Neural cell (in vitro differentiated cells): ENCODE measurements at regions not wholly inside any gene's neighbourhood (a gene's known extent, or its start where the extent isn't known, plus 50 kb on each side); places are given as distances from the start of the nearest gene placed in this dataset.

Experiments
- H2AFZ ChIP-seq: fragments of 200-600, 300-800 bp; sonication (generic), shearing (Covaris generic); 2 replicates; pipeline ENCODE4 v1.6.0; 2014; ENCODE audit warnings: low read depth, mild to moderate bottlenecking, antibody characterized with exemption, low read length, moderate library complexity
- H3F3A ChIP-seq: fragments of 200-600 bp; shearing (Covaris generic); 2 replicates; pipeline ENCODE4 v1.6.1; 2016; ENCODE audit warnings: mild to moderate bottlenecking, moderate library complexity, mixed read lengths, antibody characterized with exemption, low read length; ENCODE audit not compliant: insufficient read depth, poor library complexity, severe bottlenecking
- H3K27ac ChIP-seq: fragments of 200-600, 300-800 bp; sonication (generic), shearing (Covaris generic); 2 replicates; pipeline ENCODE4 v1.5.1; 2014; ENCODE audit warnings: mild to moderate bottlenecking, low read length, moderate library complexity
- H3K27me3 ChIP-seq: fragments of 300-800, 200-600 bp; sonication (generic), shearing (Covaris generic); 2 replicates; pipeline ENCODE4 v1.6.0; 2014; ENCODE audit warnings: mild to moderate bottlenecking, low read depth, low read length, moderate library complexity; ENCODE audit not compliant: insufficient read depth
- H3K36me3 ChIP-seq: fragments of 300-800, 200-600 bp; sonication (generic), shearing (Covaris generic); 2 replicates; pipeline ENCODE4 v1.5.1; 2014; ENCODE audit warnings: mild to moderate bottlenecking, antibody characterized with exemption, low read length, moderate library complexity; ENCODE audit not compliant: insufficient read depth
- H3K4me2 ChIP-seq: fragments of 300-800, 200-600 bp; sonication (generic), shearing (Covaris generic); 2 replicates; pipeline ENCODE4 v1.6.0; 2014; ENCODE audit warnings: mild to moderate bottlenecking, low read length
- H3K4me3 ChIP-seq: fragments of 300-800, 200-600 bp; sonication (generic), shearing (Covaris generic); 2 replicates; pipeline ENCODE4 v1.5.1; 2014; ENCODE audit warnings: mild to moderate bottlenecking, low read length, moderate library complexity
- H3K79me2 ChIP-seq: fragments of 200-600 bp; shearing (Covaris generic); replicated peaks from 2 replicates; pipeline ENCODE4 v1.6.0; 2014; ENCODE audit warnings: mild to moderate bottlenecking, low read length, moderate library complexity; ENCODE audit not compliant: insufficient read depth
- H3K9ac ChIP-seq: fragments of 300-800, 200-600 bp; sonication (generic), shearing (Covaris generic); 2 replicates; pipeline ENCODE4 v1.6.1; 2016; ENCODE audit warnings: mild to moderate bottlenecking, low read length, mixed read lengths
- H3K9me2 ChIP-seq: fragments of 200-600 bp; shearing (Covaris generic); 2 replicates; pipeline ENCODE4 v1.6.1; 2016; ENCODE audit warnings: mild to moderate bottlenecking, low read length, mixed read lengths; ENCODE audit not compliant: insufficient read depth
- H3K9me3 ChIP-seq: fragments of 200-600, 300-800 bp; sonication (generic), shearing (Covaris generic); 2 replicates; pipeline ENCODE4 v1.6.1; 2016; ENCODE audit warnings: mild to moderate bottlenecking, mixed run types, low read length, moderate library complexity, mixed read lengths
- H4K20me1 ChIP-seq: fragments of 200-600 bp; shearing (Covaris generic); 2 replicates; pipeline ENCODE4 v1.6.1; 2016; ENCODE audit warnings: mild to moderate bottlenecking, mixed run types; ENCODE audit not compliant: insufficient read depth
- CTCF ChIP-seq: fragments of 450-650 bp; IDR thresholded peaks from 2 replicates; pipeline ENCODE4 v1.5.1; 2014; ENCODE audit warnings: antibody characterized with exemption, mild to moderate bottlenecking, moderate library complexity; ENCODE audit not compliant: poor library complexity, severe bottlenecking
- EP300 ChIP-seq: fragments of 450-650 bp; conservative IDR thresholded peaks from 2 replicates; pipeline ENCODE4 v1.6.1; 2014; ENCODE audit warnings: antibody characterized with exemption, mild to moderate bottlenecking, moderate library complexity; ENCODE audit not compliant: poor library complexity, severe bottlenecking
- EZH2 ChIP-seq: fragments of 200-600, 300-800 bp; shearing (Covaris generic), sonication (generic); IDR thresholded peaks from 2 replicates; pipeline ENCODE4 v1.6.1; 2014; ENCODE audit warnings: antibody characterized with exemption, low read length, borderline replicate concordance, mild to moderate bottlenecking; ENCODE audit not compliant: insufficient read depth, poor library complexity, severe bottlenecking
- MXI1 ChIP-seq: fragments of 450-650 bp; conservative IDR thresholded peaks from 2 replicates; pipeline ENCODE4 v1.6.1; 2014; ENCODE audit warnings: antibody characterized with exemption, mild to moderate bottlenecking; ENCODE audit not compliant: poor library complexity, severe bottlenecking
- POLR2AphosphoS5 ChIP-seq: IDR thresholded peaks from 2 replicates; pipeline ENCODE4 v1.6.1; 2012
- RAD21 ChIP-seq: fragments of 450-650 bp; conservative IDR thresholded peaks from 2 replicates; pipeline ENCODE4 v1.6.1; 2014; ENCODE audit warnings: antibody characterized with exemption, mild to moderate bottlenecking, moderate library complexity
- REST ChIP-seq: IDR thresholded peaks from 2 replicates; pipeline ENCODE4 v1.6.1; 2012; ENCODE audit warnings: borderline replicate concordance
- SMC3 ChIP-seq: fragments of 450-650 bp; conservative IDR thresholded peaks from 2 replicates; pipeline ENCODE4 v1.6.1; 2014; ENCODE audit warnings: antibody characterized with exemption, mild to moderate bottlenecking, moderate library complexity; ENCODE audit not compliant: poor library complexity
- TAF1 ChIP-seq: IDR thresholded peaks from 2 replicates; pipeline ENCODE4 v1.6.1; 2012; ENCODE audit warnings: low read depth

GRCh38 chr17:36869441-36869840 lies 67.8 kb upstream of the LHX1 start:
- Histone ChIP-seq H2AFZ (no peak overlapping the region), H3K36me3 (no peaks in the 10 kb centered on the region), H3K9ac (no peak overlapping the region), H3K27ac (no peak overlapping the region), H3K9me2 (no peaks in the 10 kb centered on the region), H3F3A (no peaks in the 10 kb centered on the region), H3K4me2 (no peak overlapping the region), H3K27me3 (no peaks in the 10 kb centered on the region), H3K9me3 (no peaks in the 10 kb centered on the region), H3K79me2 (no peaks in the 10 kb centered on the region), H4K20me1 (no peaks in the 10 kb centered on the region), H3K4me3 (no peak overlapping the region)
- TF ChIP-seq MXI1: no peak
- TF ChIP-seq REST: no peak
- TF ChIP-seq TAF1: no peak
- TF ChIP-seq RAD21: no peak
- no peak for TF ChIP-seq SMC3
- TF ChIP-seq CTCF: no peak
- TF ChIP-seq EZH2: no peak
- TF ChIP-seq EP300: no peak
- TF ChIP-seq POLR2AphosphoS5: no peak

GRCh38 chr17:36869856-36870719 lies 67.2 kb upstream of the LHX1 start:
- H3K4me2 ChIP-seq: no peak overlapping the region
- no peak overlapping the region for H3K27ac ChIP-seq
- no peak overlapping the region for H3K4me3 ChIP-seq
- no peak overlapping the region for H2AFZ ChIP-seq
- no peaks in the 10 kb centered on the region for H4K20me1 ChIP-seq
- TF ChIP-seq SMC3 (no peak), RAD21 (no peak), CTCF (no peak), EP300 (no peak), REST (no peak), POLR2AphosphoS5 (no peak), EZH2 (no peak), MXI1 (no peak), TAF1 (no peak)
- H3K9ac ChIP-seq: no peak overlapping the region
- H3K79me2 ChIP-seq: no peaks in the 10 kb centered on the region
- H3K9me3 ChIP-seq: no peaks in the 10 kb centered on the region
- H3K36me3 ChIP-seq: no peaks in the 10 kb centered on the region
- peaks cover under 1% of the 10 kb centered on the region for H3K27me3 ChIP-seq
- no peaks in the 10 kb centered on the region for H3K9me2 ChIP-seq
- no peaks in the 10 kb centered on the region for H3F3A ChIP-seq
